Large intestine (tissue), 3 donors: ENCODE measurements at regions not wholly inside any gene's neighbourhood (a gene's known extent, or its start where the extent isn't known, plus 50 kb on each side); places are given as distances from the start of the nearest gene placed in this dataset.
"Not testable (repeated sequence)": the region's sequence is repeated elsewhere in the genome, so short reads cannot be mapped to it uniquely, and the experiment has no call there.

Experiments
- DNase-seq, 2 donors: peaks; one replicate each; pipeline versions ENCODE4 v3.0.0 to v3.0.0-alpha.2; 2013
- H3K27ac ChIP-seq: one replicate; pipeline ENCODE4 v1.5.1; 2013; ENCODE audit warnings: low read length
- H3K27me3 ChIP-seq: 2 replicates; pipeline ENCODE4 v1.6.1; 2013; ENCODE audit warnings: low read length; ENCODE audit not compliant: control insufficient read depth, insufficient read depth
- H3K36me3 ChIP-seq: 2 replicates; pipeline ENCODE4 v1.6.1; 2013; ENCODE audit warnings: low read length; ENCODE audit not compliant: control insufficient read depth, insufficient read depth
- H3K4me1 ChIP-seq: one replicate; pipeline ENCODE4 v1.6.1; 2013; ENCODE audit warnings: low read length; ENCODE audit not compliant: control insufficient read depth, insufficient read depth
- H3K4me3 ChIP-seq: one replicate; pipeline ENCODE4 v1.5.1; 2013; ENCODE audit warnings: low read length
- H3K9me3 ChIP-seq: one replicate; pipeline ENCODE4 v1.6.1; 2013; ENCODE audit warnings: mild to moderate bottlenecking, low read depth, low read length, moderate library complexity; ENCODE audit not compliant: control insufficient read depth
- WGBS: methylation state at CpG from one replicate; pipeline ENCODE4 v1.1.5; 2013; ENCODE audit warnings: low lambda C conversion rate; ENCODE audit not compliant: insufficient coverage; 5-methylcytosine and 5-hydroxymethylcytosine counted together

GRCh38 chr2:85942346-85942957 is 53.7 kb upstream of the ST3GAL5 start:
- no peak for DNase-seq
- whole genome bisulfite sequencing: no CpG with 5 or more reads among the region's 1 CpG
- Histone ChIP-seq H3K9me3 (no peaks in the 10 kb centered on the region), H3K27ac (no peak overlapping the region), H3K4me3 (no peak overlapping the region), H3K27me3 (no peaks in the 10 kb centered on the region), H3K36me3 (no peaks in the 10 kb centered on the region), H3K4me1 (no peaks in the 10 kb centered on the region)

- H3K4me1 ChIP-seq, H3K9me3 ChIP-seq, H3K27me3 ChIP-seq, H3K27ac ChIP-seq, H3K4me3 ChIP-seq, DNase-seq, H3K36me3 ChIP-seq: not testable (repeated sequence)
- no CpG with 5 or more reads among the region's 2 CpGs for WGBS
Observed at GRCh38 chr2:85941490-85941889, 52.7 kb upstream of the ST3GAL5 start.

DNA sequence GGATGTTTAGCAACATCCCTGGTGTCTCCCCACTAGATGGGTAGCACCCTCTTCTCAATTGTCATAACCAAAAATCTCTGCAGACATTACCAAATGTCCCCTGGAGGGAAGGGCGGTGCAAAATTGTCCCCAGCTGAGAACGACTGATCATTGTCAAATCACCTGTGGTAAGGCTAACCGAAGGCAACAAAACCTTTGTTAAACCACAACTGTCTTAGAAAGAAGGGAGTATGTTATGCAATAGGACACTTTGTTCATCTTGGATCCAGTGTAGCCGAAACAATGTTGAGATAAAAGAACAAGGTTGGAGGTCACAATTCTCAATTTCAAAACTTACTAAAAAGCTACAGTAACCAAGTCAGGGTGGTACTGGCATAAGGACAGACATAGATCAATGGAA is 50.3 kb upstream of the ST3GAL5 start:
- DNase-seq: no peak
- no CpG with 5 or more reads among the region's 4 CpGs for whole genome bisulfite sequencing
- H3K4me1 ChIP-seq: no peaks in the 10 kb centered on the region
- H3K27ac ChIP-seq: no peak overlapping the region
- H3K36me3 ChIP-seq: no peaks in the 10 kb centered on the region
- no peaks in the 10 kb centered on the region for H3K27me3 ChIP-seq
- no peaks in the 10 kb centered on the region for H3K9me3 ChIP-seq
- H3K4me3 ChIP-seq: no peak overlapping the region
